ENCODE measurements at regions not wholly inside any gene's neighbourhood (a gene's known extent, or its start where the extent isn't known, plus 50 kb on each side); places are given as distances from the start of the nearest gene placed in this dataset.

GRCh38 chr6:106764353-106764980, 135.1 kb downstream of the QRSL1 start:
- no peaks in the 10 kb centered on the region for H3K27me3 ChIP-seq
- H3K36me3 ChIP-seq = no peaks in the 10 kb centered on the region
- no peak overlapping the region for H3K27ac ChIP-seq
- DNase-seq (ENCODE audit: extremely low spot score in 2 of 2) = no peak
- TF ChIP-seq POLR2AphosphoS5 (IDR thresholded peaks at IDR 0.05; ENCODE audit: insufficient read depth in 1 of 2, low read depth in 1 of 2) (no peak), CTCF (IDR thresholded peaks at IDR 0.05) (no peak), POLR2A (IDR thresholded peaks at IDR 0.05) (no peak)
- no peaks in the 10 kb centered on the region for H3K4me1 ChIP-seq
- intact Hi-C loops (cut with DNase I) = no loop called here
- H3K4me3 ChIP-seq = no peak overlapping the region
- no peaks in the 10 kb centered on the region for H3K9me3 ChIP-seq

GRCh38 chr6:106763361-106763760, 134.0 kb downstream of the QRSL1 start:
- Histone ChIP-seq H3K27ac (no peak overlapping the region), H3K9me3 (no peaks in the 10 kb centered on the region), H3K4me1 (no peaks in the 10 kb centered on the region), H3K27me3 (no peaks in the 10 kb centered on the region), H3K36me3 (no peaks in the 10 kb centered on the region), H3K4me3 (no peak overlapping the region)
- DNase-seq (ENCODE audit: extremely low spot score in 2 of 2) = no peak
- TF ChIP-seq POLR2AphosphoS5 (IDR thresholded peaks at IDR 0.05; ENCODE audit: insufficient read depth in 1 of 2, low read depth in 1 of 2) = no peak
- no peak for TF ChIP-seq POLR2A (IDR thresholded peaks at IDR 0.05)
- TF ChIP-seq CTCF (IDR thresholded peaks at IDR 0.05) = no peak
- intact Hi-C loops (cut with DNase I) = no loop called here

GRCh38 chr6:106761160-106761559, 131.8 kb downstream of the QRSL1 start:
- Histone ChIP-seq H3K27me3 (no peaks in the 10 kb centered on the region), H3K36me3 (no peaks in the 10 kb centered on the region), H3K4me3 (no peak overlapping the region), H3K4me1 (no peaks in the 10 kb centered on the region), H3K27ac (no peak overlapping the region), H3K9me3 (no peaks in the 10 kb centered on the region)
- no peak for DNase-seq (ENCODE audit: extremely low spot score in 2 of 2)
- intact Hi-C loops (cut with DNase I) = no loop called here
- TF ChIP-seq POLR2A (IDR thresholded peaks at IDR 0.05) = no peak
- TF ChIP-seq CTCF (IDR thresholded peaks at IDR 0.05) = no peak
- no peak for TF ChIP-seq POLR2AphosphoS5 (IDR thresholded peaks at IDR 0.05; ENCODE audit: insufficient read depth in 1 of 2, low read depth in 1 of 2)

GRCh38 chr6:106759112-106759511, 129.7 kb downstream of the QRSL1 start:
- intact Hi-C loops (cut with DNase I) = no loop called here
- TF ChIP-seq POLR2A (IDR thresholded peaks at IDR 0.05) = no peak
- TF ChIP-seq CTCF (IDR thresholded peaks at IDR 0.05) = no peak
- TF ChIP-seq POLR2AphosphoS5 (IDR thresholded peaks at IDR 0.05; ENCODE audit: insufficient read depth in 1 of 2, low read depth in 1 of 2) = no peak
- Histone ChIP-seq H3K4me1 (no peaks in the 10 kb centered on the region), H3K36me3 (no peaks in the 10 kb centered on the region), H3K27me3 (no peaks in the 10 kb centered on the region), H3K9me3 (no peaks in the 10 kb centered on the region), H3K4me3 (no peak overlapping the region), H3K27ac (no peak overlapping the region)
- no peak for DNase-seq (ENCODE audit: extremely low spot score in 2 of 2)

- Histone ChIP-seq H3K4me1 (no peaks in the 10 kb centered on the region), H3K27me3 (no peaks in the 10 kb centered on the region), H3K27ac (no peak overlapping the region), H3K9me3 (no peaks in the 10 kb centered on the region), H3K4me3 (no peak overlapping the region), H3K36me3 (no peaks in the 10 kb centered on the region)
- intact Hi-C loops (cut with DNase I) = no loop called here
- TF ChIP-seq POLR2AphosphoS5 (IDR thresholded peaks at IDR 0.05; ENCODE audit: insufficient read depth in 1 of 2, low read depth in 1 of 2) (no peak), POLR2A (IDR thresholded peaks at IDR 0.05) (no peak), CTCF (IDR thresholded peaks at IDR 0.05) (no peak)
- no peak for DNase-seq (ENCODE audit: extremely low spot score in 2 of 2)
Observed at GRCh38 chr6:106757722-106758467, 128.5 kb downstream of the QRSL1 start.
